ENCODE measurements at regions not wholly inside any gene's neighbourhood (a gene's known extent, or its start where the extent isn't known, plus 50 kb on each side); places are given as distances from the start of the nearest gene placed in this dataset.

DNA sequence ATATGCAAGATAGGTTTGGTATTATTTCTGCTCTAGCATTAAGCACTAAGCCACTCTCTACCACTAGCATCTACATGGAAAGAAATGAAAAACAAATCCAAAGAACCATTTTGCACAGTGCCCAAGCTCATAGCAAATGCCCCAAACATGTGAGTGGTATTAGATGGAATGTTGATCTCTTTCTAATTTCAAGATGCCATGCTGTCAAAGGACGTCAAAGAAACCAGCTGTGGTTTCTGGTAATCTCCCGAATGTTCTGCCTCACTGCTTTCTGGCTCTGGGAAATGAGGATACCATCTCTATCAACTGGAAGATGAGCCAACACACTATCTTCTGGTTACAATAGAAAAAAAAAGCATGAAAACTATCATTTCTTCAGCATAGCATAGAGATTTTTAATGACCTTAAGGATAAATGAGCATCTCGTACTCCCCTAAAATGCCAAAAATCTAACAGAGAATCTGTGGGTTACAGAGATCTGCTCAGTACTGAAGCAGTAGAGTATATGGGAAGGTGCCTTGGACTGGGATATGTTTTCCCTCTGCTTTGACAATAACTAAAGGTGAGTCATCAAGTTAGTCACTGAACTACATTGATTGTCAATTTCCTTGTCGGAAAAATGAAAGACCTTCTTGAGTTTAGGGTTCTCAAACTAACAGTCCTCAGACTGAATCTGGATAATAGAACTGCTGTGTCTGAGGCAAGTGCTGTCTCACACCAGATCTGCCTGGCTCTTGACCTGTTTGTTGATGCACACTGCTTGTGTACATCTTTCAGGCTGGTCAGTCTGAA lies 244.8 kb upstream of the NCKAP5 start:
- ATAC-seq (no peak), DNase-seq (no peak)
- H3K4me1 ChIP-seq: no peaks in the 10 kb centered on the region
- 64 to 75% methylated on average over 4 of the region's 4 CpGs for WGBS, 2 donors
- no peak overlapping the region for H3K4me3 ChIP-seq
- no peaks in the 10 kb centered on the region for H3K36me3 ChIP-seq (replicated peaks in 1 of 2; ENCODE audit: insufficient read depth in 1 of 2, low read depth in 2 of 2)
- intact Hi-C loops (cut with DNase I): no loop called here
- H3K27me3 ChIP-seq: no peaks in the 10 kb centered on the region
- no peak overlapping the region for H3K27ac ChIP-seq
- no peaks in the 10 kb centered on the region for H3K9me3 ChIP-seq
- TF ChIP-seq, protein P1, sequence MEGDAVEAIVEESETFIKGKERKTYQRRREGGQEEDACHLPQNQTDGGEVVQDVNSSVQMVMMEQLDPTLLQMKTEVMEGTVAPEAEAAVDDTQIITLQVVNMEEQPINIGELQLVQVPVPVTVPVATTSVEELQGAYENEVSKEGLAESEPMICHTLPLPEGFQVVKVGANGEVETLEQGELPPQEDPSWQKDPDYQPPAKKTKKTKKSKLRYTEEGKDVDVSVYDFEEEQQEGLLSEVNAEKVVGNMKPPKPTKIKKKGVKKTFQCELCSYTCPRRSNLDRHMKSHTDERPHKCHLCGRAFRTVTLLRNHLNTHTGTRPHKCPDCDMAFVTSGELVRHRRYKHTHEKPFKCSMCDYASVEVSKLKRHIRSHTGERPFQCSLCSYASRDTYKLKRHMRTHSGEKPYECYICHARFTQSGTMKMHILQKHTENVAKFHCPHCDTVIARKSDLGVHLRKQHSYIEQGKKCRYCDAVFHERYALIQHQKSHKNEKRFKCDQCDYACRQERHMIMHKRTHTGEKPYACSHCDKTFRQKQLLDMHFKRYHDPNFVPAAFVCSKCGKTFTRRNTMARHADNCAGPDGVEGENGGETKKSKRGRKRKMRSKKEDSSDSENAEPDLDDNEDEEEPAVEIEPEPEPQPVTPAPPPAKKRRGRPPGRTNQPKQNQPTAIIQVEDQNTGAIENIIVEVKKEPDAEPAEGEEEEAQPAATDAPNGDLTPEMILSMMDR (IDR thresholded peaks at IDR 0.05): no peak
- no peak for TF ChIP-seq POLR2A (IDR thresholded peaks at IDR 0.05)

- Histone ChIP-seq H3K9me3 (no peaks in the 10 kb centered on the region), H3K36me3 (replicated peaks in 1 of 2; ENCODE audit: insufficient read depth in 1 of 2, low read depth in 2 of 2) (no peaks in the 10 kb centered on the region), H3K27ac (no peak overlapping the region), H3K4me3 (no peak overlapping the region), H3K4me1 (peaks cover 5% of the 10 kb centered on the region), H3K27me3 (no peaks in the 10 kb centered on the region)
- 52 to 73% methylated on average over 3 to 4 of the region's 4 CpGs for WGBS, 2 donors
- intact Hi-C loops (cut with DNase I): no loop called here
- ATAC-seq: no peak
- TF ChIP-seq, protein P1 (IDR thresholded peaks at IDR 0.05): no peak
- no peak for TF ChIP-seq POLR2A (IDR thresholded peaks at IDR 0.05)
- DNase-seq: no peak
Measured at GRCh38 chr2:133814890-133815289, 246.6 kb upstream of the NCKAP5 start.

GRCh38 chr2:133816037-133816436 lies 247.8 kb upstream of the NCKAP5 start:
- DNase-seq: no peak
- Histone ChIP-seq H3K4me3 (no peak overlapping the region), H3K9me3 (no peaks in the 10 kb centered on the region), H3K4me1 (peaks cover 5% of the 10 kb centered on the region), H3K27ac (no peak overlapping the region), H3K36me3 (replicated peaks in 1 of 2; ENCODE audit: insufficient read depth in 1 of 2, low read depth in 2 of 2) (no peaks in the 10 kb centered on the region), H3K27me3 (no peaks in the 10 kb centered on the region)
- 60 to 84% methylated on average over 3 of the region's 3 CpGs for WGBS, 2 donors
- intact Hi-C loops (cut with DNase I): no loop called here
- no peak for TF ChIP-seq POLR2A (IDR thresholded peaks at IDR 0.05)
- TF ChIP-seq, protein P1 (IDR thresholded peaks at IDR 0.05): no peak
- no peak for ATAC-seq

DNA sequence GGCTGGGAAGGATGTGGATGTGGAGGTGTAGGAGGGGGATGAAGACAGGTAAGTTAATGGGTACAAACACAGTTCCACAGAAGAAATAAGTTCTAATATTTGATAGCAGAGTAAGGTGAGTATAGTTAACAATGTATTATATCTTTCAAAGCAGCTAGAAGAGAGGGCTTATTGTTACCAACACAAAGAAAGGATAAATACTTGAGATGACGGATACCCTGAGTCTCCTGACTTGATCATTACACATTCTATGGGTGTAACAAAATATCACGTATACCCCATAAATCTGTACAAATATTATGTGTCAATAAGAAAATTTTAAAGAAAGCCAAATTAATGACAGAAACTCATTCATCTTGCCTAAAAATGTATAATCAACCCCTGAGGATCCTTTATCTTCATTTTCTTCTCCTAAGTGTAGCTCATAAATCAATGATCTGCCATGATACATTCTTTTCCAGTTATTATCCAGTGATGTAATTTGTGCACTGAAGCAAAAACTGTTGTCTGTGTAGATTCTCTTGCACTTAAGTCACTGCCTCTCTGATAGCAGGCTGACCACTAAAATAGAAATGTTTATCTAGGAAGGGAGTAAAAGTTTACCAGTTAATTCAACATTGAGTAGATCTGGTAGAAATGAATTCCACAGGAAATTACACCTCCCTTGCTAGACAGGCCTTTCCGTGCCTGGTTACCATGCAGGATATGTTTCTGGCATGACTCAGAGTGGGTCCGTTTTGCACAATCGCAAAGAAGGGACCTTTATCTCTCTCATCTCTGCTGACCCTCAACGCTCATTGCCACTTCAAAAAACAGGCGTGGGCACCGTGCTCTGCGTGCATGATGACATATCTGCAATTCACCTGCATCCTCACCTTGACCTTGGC lies 249.7 kb upstream of the NCKAP5 start:
- no peaks in the 10 kb centered on the region for H3K36me3 ChIP-seq (replicated peaks in 1 of 2; ENCODE audit: insufficient read depth in 1 of 2, low read depth in 2 of 2)
- H3K27me3 ChIP-seq: no peaks in the 10 kb centered on the region
- DNase-seq (peak in 1 of 4 donors; percentile 9), ATAC-seq (peak; percentile 75)
- TF ChIP-seq POLR2A (IDR thresholded peaks at IDR 0.05): no peak
- TF ChIP-seq, protein P1 (IDR thresholded peaks at IDR 0.05): no peak
- 20 to 23% methylated on average over 9 of the region's 9 CpGs for WGBS, 2 donors
- peaks cover 5% of the 10 kb centered on the region for H3K4me1 ChIP-seq
- peak overlapping the region in 2 of 4 donors; percentile 28 to 29 for H3K27ac ChIP-seq
- intact Hi-C loops (cut with DNase I): no loop called here
- H3K4me3 ChIP-seq: no peak overlapping the region
- no peaks in the 10 kb centered on the region for H3K9me3 ChIP-seq
